GM12878 (cell line): ENCODE measurements at regions not wholly inside any gene's neighbourhood (a gene's known extent, or its start where the extent isn't known, plus 50 kb on each side); places are given as distances from the start of the nearest gene placed in this dataset.

Source experiments
- EP300 ChIP-seq, 2 experiments: fragments of 150-350 bp in 1 of 2; IDR thresholded peaks; 2 replicates each; pipeline ENCODE4 v1.6.1; 2011 to 2012; ENCODE audit warnings: low read depth in 2 of 2, low read length in 2 of 2, borderline replicate concordance in 1 of 2, improper control_type of control experiment in 1 of 2, inconsistent platforms in 1 of 2; ENCODE audit not compliant: control insufficient read depth in 1 of 2
- NBN ChIP-seq: fragments of 450-650 bp; IDR thresholded peaks from 2 replicates; pipeline ENCODE4 v1.6.1; 2016
- POLR2A ChIP-seq: IDR thresholded peaks from 2 replicates; pipeline ENCODE4 v1.6.1; 2011; ENCODE audit warnings: low read depth, mild to moderate bottlenecking, low read length
- POLR2AphosphoS5 ChIP-seq: IDR thresholded peaks from 2 replicates; pipeline ENCODE4 v1.6.1; 2011; ENCODE audit warnings: mild to moderate bottlenecking, low read length, inconsistent platforms
- TF ChIP-seq, protein P1 (sequence below), 3 experiments: IDR thresholded peaks in 2 of 3; conservative IDR thresholded peaks in 1 of 3; 2 replicates each; pipeline ENCODE4 v1.5.1; 2011; ENCODE audit warnings: low read depth in 3 of 3, low read length in 3 of 3, mild to moderate bottlenecking in 3 of 3, control low read depth in 2 of 3, moderate library complexity in 2 of 3, inconsistent platforms in 1 of 3, mixed read lengths in 1 of 3; ENCODE audit not compliant: control insufficient read depth in 2 of 3, insufficient read depth in 1 of 3; ENCODE audit errors: extremely low read depth in 1 of 3
- TF ChIP-seq, protein P2 (sequence below): IDR thresholded peaks from 2 replicates; pipeline ENCODE4 v1.6.1; 2011; ENCODE audit warnings: mild to moderate bottlenecking, low read depth, low read length, moderate library complexity; ENCODE audit not compliant: insufficient replicate concordance
- TF ChIP-seq, protein P3 (sequence below): fragments of 450-650 bp; IDR thresholded peaks from 2 replicates; pipeline ENCODE4 v1.6.1; 2018; ENCODE audit warnings: borderline replicate concordance, mild to moderate bottlenecking; ENCODE audit not compliant: partially characterized antibody
- TF ChIP-seq, protein P4 (sequence below): IDR thresholded peaks from 2 replicates; pipeline ENCODE4 v1.6.1; 2012; ENCODE audit warnings: mild to moderate bottlenecking, low read depth, low read length
- TF ChIP-seq, protein P5 (sequence below): IDR thresholded peaks from 2 replicates; pipeline ENCODE4 v1.6.1; 2011; ENCODE audit warnings: borderline replicate concordance, low read depth, mild to moderate bottlenecking, moderate library complexity, mixed read lengths, low read length; ENCODE audit not compliant: insufficient read depth; ENCODE audit errors: extremely low read length

DNA sequence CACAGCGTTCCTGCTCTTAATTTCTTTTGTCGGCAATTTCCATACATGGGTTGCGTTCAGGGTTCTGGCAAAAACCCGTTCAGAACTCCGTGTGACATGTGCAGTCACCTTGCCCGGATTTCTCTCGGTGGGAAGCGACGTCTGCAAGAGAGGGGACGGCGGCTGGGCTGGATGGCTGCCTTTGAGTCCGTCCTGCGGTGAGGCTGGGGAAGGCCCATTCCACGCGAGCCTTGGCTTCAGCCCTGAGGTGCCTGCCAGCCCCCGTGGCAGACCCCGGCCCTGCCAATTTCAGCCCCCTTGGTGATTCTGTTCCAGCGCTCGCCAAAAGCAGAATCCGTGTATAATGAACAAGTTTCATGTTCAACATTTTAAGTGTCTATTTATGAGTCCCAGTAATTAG lies 72.6 kb upstream of the TSHZ3 start:
- TF ChIP-seq POLR2A (no peak), POLR2AphosphoS5 (no peak), NBN (no peak), EP300 (IDR thresholded peaks at IDR 0.05; ENCODE audit: borderline replicate concordance in 1 of 2, control insufficient read depth in 1 of 2, low read depth in 2 of 2, low read length in 2 of 2) (no peak)
- TF ChIP-seq, protein P1, sequence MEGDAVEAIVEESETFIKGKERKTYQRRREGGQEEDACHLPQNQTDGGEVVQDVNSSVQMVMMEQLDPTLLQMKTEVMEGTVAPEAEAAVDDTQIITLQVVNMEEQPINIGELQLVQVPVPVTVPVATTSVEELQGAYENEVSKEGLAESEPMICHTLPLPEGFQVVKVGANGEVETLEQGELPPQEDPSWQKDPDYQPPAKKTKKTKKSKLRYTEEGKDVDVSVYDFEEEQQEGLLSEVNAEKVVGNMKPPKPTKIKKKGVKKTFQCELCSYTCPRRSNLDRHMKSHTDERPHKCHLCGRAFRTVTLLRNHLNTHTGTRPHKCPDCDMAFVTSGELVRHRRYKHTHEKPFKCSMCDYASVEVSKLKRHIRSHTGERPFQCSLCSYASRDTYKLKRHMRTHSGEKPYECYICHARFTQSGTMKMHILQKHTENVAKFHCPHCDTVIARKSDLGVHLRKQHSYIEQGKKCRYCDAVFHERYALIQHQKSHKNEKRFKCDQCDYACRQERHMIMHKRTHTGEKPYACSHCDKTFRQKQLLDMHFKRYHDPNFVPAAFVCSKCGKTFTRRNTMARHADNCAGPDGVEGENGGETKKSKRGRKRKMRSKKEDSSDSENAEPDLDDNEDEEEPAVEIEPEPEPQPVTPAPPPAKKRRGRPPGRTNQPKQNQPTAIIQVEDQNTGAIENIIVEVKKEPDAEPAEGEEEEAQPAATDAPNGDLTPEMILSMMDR (IDR thresholded peaks at IDR 0.05 in 2 of 3, conservative IDR thresholded peaks at IDR 0.05 in 1 of 3; ENCODE audit: control insufficient read depth in 2 of 3, extremely low read depth in 1 of 3, insufficient read depth in 1 of 3, low read depth in 3 of 3, low read length in 3 of 3), result no peak
- TF ChIP-seq, protein P2, sequence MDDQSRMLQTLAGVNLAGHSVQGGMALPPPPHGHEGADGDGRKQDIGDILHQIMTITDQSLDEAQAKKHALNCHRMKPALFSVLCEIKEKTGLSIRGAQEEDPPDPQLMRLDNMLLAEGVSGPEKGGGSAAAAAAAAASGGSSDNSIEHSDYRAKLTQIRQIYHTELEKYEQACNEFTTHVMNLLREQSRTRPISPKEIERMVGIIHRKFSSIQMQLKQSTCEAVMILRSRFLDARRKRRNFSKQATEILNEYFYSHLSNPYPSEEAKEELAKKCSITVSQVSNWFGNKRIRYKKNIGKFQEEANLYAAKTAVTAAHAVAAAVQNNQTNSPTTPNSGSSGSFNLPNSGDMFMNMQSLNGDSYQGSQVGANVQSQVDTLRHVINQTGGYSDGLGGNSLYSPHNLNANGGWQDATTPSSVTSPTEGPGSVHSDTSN, result no peak
- TF ChIP-seq, protein P3, sequence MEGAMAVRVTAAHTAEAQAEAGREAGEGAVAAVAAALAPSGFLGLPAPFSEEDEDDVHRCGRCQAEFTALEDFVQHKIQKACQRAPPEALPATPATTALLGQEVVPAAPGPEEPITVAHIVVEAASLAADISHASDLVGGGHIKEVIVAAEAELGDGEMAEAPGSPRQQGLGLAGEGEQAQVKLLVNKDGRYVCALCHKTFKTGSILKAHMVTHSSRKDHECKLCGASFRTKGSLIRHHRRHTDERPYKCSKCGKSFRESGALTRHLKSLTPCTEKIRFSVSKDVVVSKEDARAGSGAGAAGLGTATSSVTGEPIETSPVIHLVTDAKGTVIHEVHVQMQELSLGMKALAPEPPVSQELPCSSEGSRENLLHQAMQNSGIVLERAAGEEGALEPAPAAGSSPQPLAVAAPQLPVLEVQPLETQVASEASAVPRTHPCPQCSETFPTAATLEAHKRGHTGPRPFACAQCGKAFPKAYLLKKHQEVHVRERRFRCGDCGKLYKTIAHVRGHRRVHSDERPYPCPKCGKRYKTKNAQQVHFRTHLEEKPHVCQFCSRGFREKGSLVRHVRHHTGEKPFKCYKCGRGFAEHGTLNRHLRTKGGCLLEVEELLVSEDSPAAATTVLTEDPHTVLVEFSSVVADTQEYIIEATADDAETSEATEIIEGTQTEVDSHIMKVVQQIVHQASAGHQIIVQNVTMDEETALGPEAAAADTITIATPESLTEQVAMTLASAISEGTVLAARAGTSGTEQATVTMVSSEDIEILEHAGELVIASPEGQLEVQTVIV, result no peak
- TF ChIP-seq, protein P4, sequence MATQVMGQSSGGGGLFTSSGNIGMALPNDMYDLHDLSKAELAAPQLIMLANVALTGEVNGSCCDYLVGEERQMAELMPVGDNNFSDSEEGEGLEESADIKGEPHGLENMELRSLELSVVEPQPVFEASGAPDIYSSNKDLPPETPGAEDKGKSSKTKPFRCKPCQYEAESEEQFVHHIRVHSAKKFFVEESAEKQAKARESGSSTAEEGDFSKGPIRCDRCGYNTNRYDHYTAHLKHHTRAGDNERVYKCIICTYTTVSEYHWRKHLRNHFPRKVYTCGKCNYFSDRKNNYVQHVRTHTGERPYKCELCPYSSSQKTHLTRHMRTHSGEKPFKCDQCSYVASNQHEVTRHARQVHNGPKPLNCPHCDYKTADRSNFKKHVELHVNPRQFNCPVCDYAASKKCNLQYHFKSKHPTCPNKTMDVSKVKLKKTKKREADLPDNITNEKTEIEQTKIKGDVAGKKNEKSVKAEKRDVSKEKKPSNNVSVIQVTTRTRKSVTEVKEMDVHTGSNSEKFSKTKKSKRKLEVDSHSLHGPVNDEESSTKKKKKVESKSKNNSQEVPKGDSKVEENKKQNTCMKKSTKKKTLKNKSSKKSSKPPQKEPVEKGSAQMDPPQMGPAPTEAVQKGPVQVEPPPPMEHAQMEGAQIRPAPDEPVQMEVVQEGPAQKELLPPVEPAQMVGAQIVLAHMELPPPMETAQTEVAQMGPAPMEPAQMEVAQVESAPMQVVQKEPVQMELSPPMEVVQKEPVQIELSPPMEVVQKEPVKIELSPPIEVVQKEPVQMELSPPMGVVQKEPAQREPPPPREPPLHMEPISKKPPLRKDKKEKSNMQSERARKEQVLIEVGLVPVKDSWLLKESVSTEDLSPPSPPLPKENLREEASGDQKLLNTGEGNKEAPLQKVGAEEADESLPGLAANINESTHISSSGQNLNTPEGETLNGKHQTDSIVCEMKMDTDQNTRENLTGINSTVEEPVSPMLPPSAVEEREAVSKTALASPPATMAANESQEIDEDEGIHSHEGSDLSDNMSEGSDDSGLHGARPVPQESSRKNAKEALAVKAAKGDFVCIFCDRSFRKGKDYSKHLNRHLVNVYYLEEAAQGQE, result no peak
- TF ChIP-seq, protein P5, sequence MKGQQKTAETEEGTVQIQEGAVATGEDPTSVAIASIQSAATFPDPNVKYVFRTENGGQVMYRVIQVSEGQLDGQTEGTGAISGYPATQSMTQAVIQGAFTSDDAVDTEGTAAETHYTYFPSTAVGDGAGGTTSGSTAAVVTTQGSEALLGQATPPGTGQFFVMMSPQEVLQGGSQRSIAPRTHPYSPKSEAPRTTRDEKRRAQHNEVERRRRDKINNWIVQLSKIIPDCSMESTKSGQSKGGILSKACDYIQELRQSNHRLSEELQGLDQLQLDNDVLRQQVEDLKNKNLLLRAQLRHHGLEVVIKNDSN, result no peak
